Liver (tissue), 3 donors: ENCODE measurements at regions not wholly inside any gene's neighbourhood (a gene's known extent, or its start where the extent isn't known, plus 50 kb on each side); places are given as distances from the start of the nearest gene placed in this dataset.

Source experiments
- RAD21 ChIP-seq, 2 donors: IDR thresholded peaks; 2 replicates each; pipeline ENCODE4 v1.6.1; 2016; ENCODE audit warnings: antibody characterized with exemption in 2 of 2, mild to moderate bottlenecking in 2 of 2
- TF ChIP-seq, protein P1 (sequence below): fragments of 150-350 bp; IDR thresholded peaks from 2 replicates; pipeline ENCODE4 v1.5.1; 2017; ENCODE audit warnings: improper control_type of control experiment, low read depth, low read length; ENCODE audit not compliant: missing input control
- donor health status: healthy.
- donor health status: healthy.

DNA sequence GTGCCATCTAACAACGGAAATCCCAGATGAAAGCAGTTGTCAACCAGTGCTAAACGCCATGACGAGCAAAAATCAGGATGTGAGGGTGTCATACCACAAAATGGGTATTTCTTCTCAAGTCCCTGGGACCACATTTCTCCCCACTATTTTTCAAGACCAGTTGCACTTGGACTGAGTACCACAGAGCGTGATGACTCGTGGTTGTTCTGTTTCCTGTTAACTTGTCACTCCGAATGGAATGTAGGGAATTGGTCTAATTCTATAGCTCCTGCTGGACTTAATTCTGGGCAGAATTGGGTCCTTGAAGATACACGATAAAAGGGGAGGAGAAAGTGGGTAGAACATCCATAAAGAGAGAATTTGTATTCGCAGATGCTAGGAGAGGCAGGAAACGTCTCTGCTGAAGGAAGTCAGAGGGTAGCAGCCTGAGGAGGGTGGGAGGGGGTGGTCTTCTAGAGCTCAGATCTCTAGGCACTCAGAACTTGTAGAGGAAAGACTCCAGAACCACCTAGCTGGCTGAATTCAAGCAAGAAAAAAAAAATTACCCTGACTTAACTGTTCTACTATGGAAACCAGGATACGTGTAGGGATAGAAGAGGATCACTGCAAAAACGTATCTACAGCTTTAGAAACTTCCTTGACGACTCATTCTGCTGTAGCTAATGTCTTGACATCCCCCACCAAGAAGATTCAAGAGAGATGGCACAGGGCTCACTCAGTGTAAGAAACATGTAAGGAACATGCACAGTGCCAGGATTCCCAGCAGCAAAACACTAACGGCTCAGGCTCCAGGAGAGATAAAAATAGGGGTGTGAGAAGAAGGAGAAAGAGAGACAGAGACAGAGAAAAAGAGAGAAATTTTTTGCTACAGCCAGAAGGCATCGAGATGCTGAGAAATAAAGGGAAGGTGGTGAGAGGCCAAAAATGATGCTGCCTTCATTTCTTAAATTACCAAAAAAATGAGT is 494.7 kb downstream of the CD83 start:
- TF ChIP-seq, protein P1, sequence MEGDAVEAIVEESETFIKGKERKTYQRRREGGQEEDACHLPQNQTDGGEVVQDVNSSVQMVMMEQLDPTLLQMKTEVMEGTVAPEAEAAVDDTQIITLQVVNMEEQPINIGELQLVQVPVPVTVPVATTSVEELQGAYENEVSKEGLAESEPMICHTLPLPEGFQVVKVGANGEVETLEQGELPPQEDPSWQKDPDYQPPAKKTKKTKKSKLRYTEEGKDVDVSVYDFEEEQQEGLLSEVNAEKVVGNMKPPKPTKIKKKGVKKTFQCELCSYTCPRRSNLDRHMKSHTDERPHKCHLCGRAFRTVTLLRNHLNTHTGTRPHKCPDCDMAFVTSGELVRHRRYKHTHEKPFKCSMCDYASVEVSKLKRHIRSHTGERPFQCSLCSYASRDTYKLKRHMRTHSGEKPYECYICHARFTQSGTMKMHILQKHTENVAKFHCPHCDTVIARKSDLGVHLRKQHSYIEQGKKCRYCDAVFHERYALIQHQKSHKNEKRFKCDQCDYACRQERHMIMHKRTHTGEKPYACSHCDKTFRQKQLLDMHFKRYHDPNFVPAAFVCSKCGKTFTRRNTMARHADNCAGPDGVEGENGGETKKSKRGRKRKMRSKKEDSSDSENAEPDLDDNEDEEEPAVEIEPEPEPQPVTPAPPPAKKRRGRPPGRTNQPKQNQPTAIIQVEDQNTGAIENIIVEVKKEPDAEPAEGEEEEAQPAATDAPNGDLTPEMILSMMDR, result no peak
- no peak for TF ChIP-seq RAD21 (IDR thresholded peaks at IDR 0.05)
